K562 (cell line): ENCODE measurements at regions not wholly inside any gene's neighbourhood (a gene's known extent, or its start where the extent isn't known, plus 50 kb on each side); places are given as distances from the start of the nearest gene placed in this dataset.

ENCODE experiments used
- ATAC-seq: fragments of 200-7000 bp; cut with Tn5 transposase; 3 replicates; pipeline ENCODE4 v1.9.1; 2020; ENCODE audit warnings: moderate library complexity
- BruUV-seq: library from RNA; stranded (reverse); fragments of 400-500 nt; replicated peaks from 2 replicates; lab custom pipeline; 2021; lab: Mats Ljungman, UMichigan
- CTCF ChIA-PET: fragments of 300-600 bp; formaldehyde crosslinking; extraction: SDS; loops from one replicate; lab custom pipeline; 2021; ENCODE audit warnings: low intra/inter-chr PET ratio; lab: Yijun Ruan, JAX
- POLR2A ChIA-PET: fragments of 300-600, 350-650 bp; sonication (Branson Sonifier 250); formaldehyde crosslinking; extraction: SDS; loops from one replicate; lab custom pipeline; 2021; ENCODE audit warnings: antibody characterized with exemption, inconsistent platforms; lab: Yijun Ruan, JAX
- DNase-seq, 4 experiments: peaks; one replicate each; pipeline versions ENCODE4 v3.0.0 to v3.0.0-alpha.2; 2011 to 2018; ENCODE audit warnings: low spot score in 3 of 4, mixed read lengths in 3 of 4; ENCODE audit errors: extremely low read depth in 1 of 4
- FAIRE-seq: peaks from 2 replicates; lab custom pipeline; 2011; peaks lifted over from hg19 to GRCh38; lab: Jason Lieb, UNC
- H2AFZ ChIP-seq: 2 replicates; pipeline ENCODE4 v1.6.0; 2011; ENCODE audit warnings: low read depth, low read length, control low read depth, inconsistent platforms
- H3K27ac ChIP-seq: fragments of 200-600 bp; 3 replicates; pipeline ENCODE4 v1.8.0; 2011; ENCODE audit warnings: low read depth, mild to moderate bottlenecking, control low read depth, inconsistent platforms, low read length, moderate library complexity, mixed read lengths; ENCODE audit errors: extremely low read depth
- H3K27me3 ChIP-seq, 2 experiments: fragments of 300-600 bp in 1 of 2; 2 replicates in 1 of 2; 3 replicates in 1 of 2; pipeline versions ENCODE4 v1.6.0 to v1.8.0; 2011; ENCODE audit warnings: inconsistent platforms in 2 of 2, low read length in 2 of 2, mild to moderate bottlenecking in 1 of 2, mixed read lengths in 1 of 2, moderate library complexity in 1 of 2; ENCODE audit not compliant: control insufficient read depth in 2 of 2, insufficient read depth in 2 of 2
- H3K36me3 ChIP-seq: fragments of 300-600 bp; 3 replicates; pipeline ENCODE4 v1.8.0; 2011; ENCODE audit warnings: mild to moderate bottlenecking, low read length, inconsistent platforms; ENCODE audit not compliant: control insufficient read depth, insufficient read depth
- H3K4me1 ChIP-seq, 2 experiments: fragments of 200-600 bp in 1 of 2; replicated peaks in 1 of 2; 2 replicates in 1 of 2; 3 replicates in 1 of 2; pipeline versions ENCODE4 v1.5.1 to v1.8.0; 2011; ENCODE audit warnings: inconsistent platforms in 2 of 2, low read length in 2 of 2, mild to moderate bottlenecking in 1 of 2, mixed read lengths in 1 of 2, moderate library complexity in 1 of 2; ENCODE audit not compliant: control insufficient read depth in 2 of 2, insufficient read depth in 2 of 2
- H3K4me2 ChIP-seq: 2 replicates; pipeline ENCODE4 v1.6.1; 2011; ENCODE audit warnings: low read length, control low read depth, inconsistent platforms, mixed read lengths; ENCODE audit not compliant: insufficient read depth
- H3K4me3 ChIP-seq: fragments of 200-600 bp; sonication (generic), shearing (Covaris generic); 2 replicates; pipeline ENCODE4 v1.5.1; 2016; ENCODE audit warnings: control low read depth, inconsistent platforms
- H3K79me2 ChIP-seq: fragments of 200-600 bp; 3 replicates; pipeline ENCODE4 v1.8.0; 2011; ENCODE audit warnings: low read length, inconsistent platforms; ENCODE audit not compliant: control insufficient read depth, insufficient read depth
- H3K9ac ChIP-seq, 2 experiments: 2 replicates each; pipeline versions ENCODE4 v1.6.0 to v1.6.1; 2011; ENCODE audit warnings: low read depth in 2 of 2, low read length in 2 of 2, control low read depth in 1 of 2, inconsistent platforms in 1 of 2, mild to moderate bottlenecking in 1 of 2, mixed read lengths in 1 of 2; ENCODE audit not compliant: insufficient read depth in 1 of 2
- H3K9me1 ChIP-seq: one replicate; pipeline ENCODE4 v1.6.0; 2011; ENCODE audit warnings: inconsistent platforms, mild to moderate bottlenecking, low read length, moderate library complexity; ENCODE audit not compliant: control insufficient read depth, insufficient read depth
- H3K9me3 ChIP-seq: replicated peaks from 2 replicates; pipeline ENCODE4 v1.5.1; 2011; ENCODE audit warnings: low read depth, low read length, inconsistent platforms; ENCODE audit not compliant: control insufficient read depth, insufficient read depth
- H4K20me1 ChIP-seq: replicated peaks from 2 replicates; pipeline ENCODE4 v1.6.1; 2011; ENCODE audit warnings: low read length, inconsistent platforms, mixed read lengths; ENCODE audit not compliant: control insufficient read depth, insufficient read depth
- CCNT2 ChIP-seq: IDR thresholded peaks from 2 replicates; pipeline ENCODE4 v1.6.1; 2011; ENCODE audit warnings: borderline replicate concordance, low read depth, mild to moderate bottlenecking, moderate library complexity, mixed read lengths, low read length; ENCODE audit not compliant: insufficient read length; ENCODE audit errors: extremely low read depth
- DMBX1 ChIP-seq: fragments of 250-450 bp; sonication (Bioruptor Pico); IDR thresholded peaks from 2 replicates; pipeline ENCODE4 v1.8.0; 2022; ENCODE audit warnings: inconsistent platforms, mild to moderate bottlenecking, moderate library complexity, borderline replicate concordance
- GATAD2B ChIP-seq: fragments of 450-650 bp; IDR thresholded peaks from 2 replicates; pipeline ENCODE4 v1.6.1; 2017; ENCODE audit warnings: mild to moderate bottlenecking, borderline replicate concordance
- HDAC1 ChIP-seq, 2 experiments: fragments of 450-650 bp; IDR thresholded peaks; 2 replicates each; pipeline ENCODE4 v1.6.1; 2016 to 2017; ENCODE audit warnings: inconsistent platforms in 1 of 2, mild to moderate bottlenecking in 1 of 2, moderate library complexity in 1 of 2
- HMGXB4 ChIP-seq: sonication (generic); formaldehyde crosslinking; IDR thresholded peaks from 2 replicates; pipeline ENCODE4 v1.8.1; 2023; ENCODE audit warnings: mild to moderate bottlenecking, missing genetic modification reagents
- JUND ChIP-seq, 2 experiments: IDR thresholded peaks; 2 replicates in 1 of 2; 3 replicates in 1 of 2; pipeline ENCODE4 v1.6.1; 2011; ENCODE audit warnings: borderline replicate concordance in 2 of 2, low read depth in 2 of 2, low read length in 2 of 2, improper control_type of control experiment in 1 of 2, missing biosample characterization in 1 of 2, missing genetic modification characterization in 1 of 2, missing genetic modification reagents in 1 of 2
- NELFE ChIP-seq: IDR thresholded peaks from 2 replicates; pipeline ENCODE4 v1.6.1; 2011; ENCODE audit warnings: mild to moderate bottlenecking; ENCODE audit not compliant: insufficient read depth, insufficient read length
- NEUROD1 ChIP-seq: fragments of 150-350 bp; IDR thresholded peaks from 2 replicates; pipeline ENCODE4 v1.6.1; 2014; ENCODE audit warnings: borderline replicate concordance, low read length, low read depth; ENCODE audit not compliant: partially characterized antibody
- NFIC ChIP-seq: fragments of 450-650 bp; IDR thresholded peaks from 2 replicates; pipeline ENCODE4 v1.6.1; 2017; ENCODE audit warnings: mild to moderate bottlenecking, inconsistent platforms
- NR3C1 ChIP-seq: sonication (generic); formaldehyde crosslinking; IDR thresholded peaks from 2 replicates; pipeline ENCODE4 v1.8.1; 2022; ENCODE audit warnings: missing genetic modification reagents
- POLR2H ChIP-seq: IDR thresholded peaks from 2 replicates; pipeline ENCODE4 v1.6.1; 2016; ENCODE audit warnings: missing genetic modification characterization, low read depth, mild to moderate bottlenecking, control low read depth, missing compliant biosample characterization, moderate library complexity
- POLR3G ChIP-seq: IDR thresholded peaks from 2 replicates; pipeline ENCODE4 v1.6.1; 2011; ENCODE audit not compliant: insufficient read length, insufficient replicate concordance; ENCODE audit errors: extremely low read depth
- PTRF ChIP-seq: fragments of 450-650 bp; IDR thresholded peaks from 2 replicates; pipeline ENCODE4 v1.6.1; 2016; ENCODE audit warnings: mild to moderate bottlenecking, missing genetic modification characterization, missing compliant biosample characterization
- SIN3B ChIP-seq: fragments of 450-650 bp; IDR thresholded peaks from 2 replicates; pipeline ENCODE4 v1.6.1; 2017; ENCODE audit warnings: low read depth, mild to moderate bottlenecking, moderate library complexity
- STAT5B ChIP-seq: fragments of 250-450 bp; sonication (Bioruptor Pico); IDR thresholded peaks from 2 replicates; pipeline ENCODE4 v1.8.0; 2021; ENCODE audit warnings: mild to moderate bottlenecking, inconsistent platforms
- TCF3 ChIP-seq: sonication (generic); formaldehyde crosslinking; IDR thresholded peaks from 2 replicates; pipeline ENCODE4 v1.4.0; 2020; ENCODE audit warnings: mild to moderate bottlenecking, missing genetic modification reagents
- ZNF551 ChIP-seq: fragments of 250-450 bp; sonication (Bioruptor Pico); IDR thresholded peaks from 2 replicates; pipeline ENCODE4 v1.5.0; 2021; ENCODE audit warnings: mild to moderate bottlenecking, moderate library complexity
- WGBS: fragments of 100-300 bp; shearing (Covaris generic); methylation state at CpG from one replicate; pipeline ENCODE4 v1.1.6; 2016; ENCODE audit warnings: low coverage, mixed read lengths; ENCODE audit not compliant: insufficient coverage; ENCODE audit errors: missing lambda C conversion rate; 5-methylcytosine and 5-hydroxymethylcytosine counted together
- in situ Hi-C: fragments of 300-500 bp; cut with MboI; formaldehyde crosslinking; loops from 4 replicates; pipeline ENCODE4 v1.15.0; 2018; ENCODE audit warnings: inconsistent platforms, mixed read lengths
- intact Hi-C: fragments of 100-400 bp; cut with micrococcal nuclease; formaldehyde crosslinking; loops from 2 replicates; pipeline ENCODE4 v1.14.2; 2022

- FAIRE-seq (no peak), ATAC-seq (no peak), DNase-seq (no peak)
- no TSS peak for BruUV-seq
- Histone ChIP-seq H3K9ac (no peak overlapping the region), H3K9me1 (no peaks in the 10 kb centered on the region), H2AFZ (no peak overlapping the region), H3K27me3 (no peaks in the 10 kb centered on the region), H3K4me1 (no peaks in the 10 kb centered on the region), H3K36me3 (no peaks in the 10 kb centered on the region), H4K20me1 (no peaks in the 10 kb centered on the region), H3K4me2 (no peak overlapping the region), H3K4me3 (no peak overlapping the region), H3K9me3 (no peaks in the 10 kb centered on the region), H3K27ac (no peak overlapping the region), H3K79me2 (no peaks in the 10 kb centered on the region)
- in situ Hi-C loops (no loop called here), intact Hi-C loops (no loop called here)
- TF ChIP-seq JUND (IDR thresholded peaks at IDR 0.05; ENCODE audit: borderline replicate concordance, low read depth, low read length) (no peak), JUND (tag; IDR thresholded peaks at IDR 0.05; ENCODE audit: borderline replicate concordance, low read depth, low read length) (no peak), TCF3 (CRISPR knock-in tag) (no peak), CCNT2 (no peak), DMBX1 (CRISPR knock-in tag) (no peak)
- CTCF ChIA-PET = no interaction called here
- POLR2A ChIA-PET = no interaction called here
Observed at GRCh38 chrX:8288590-8288989, 117.5 kb upstream of the VCX2 start.

GRCh38 chrX:8289523-8289922 is 118.5 kb upstream of the VCX2 start:
- Histone ChIP-seq H3K4me2 (no peak overlapping the region), H3K4me3 (no peak overlapping the region), H3K9me1 (no peaks in the 10 kb centered on the region), H3K36me3 (no peaks in the 10 kb centered on the region), H3K27me3 (no peaks in the 10 kb centered on the region), H2AFZ (no peak overlapping the region), H3K9ac (no peak overlapping the region), H4K20me1 (no peaks in the 10 kb centered on the region), H3K79me2 (no peaks in the 10 kb centered on the region), H3K4me1 (no peaks in the 10 kb centered on the region), H3K9me3 (no peaks in the 10 kb centered on the region), H3K27ac (no peak overlapping the region)
- in situ Hi-C loops (no loop called here), intact Hi-C loops (no loop called here)
- CTCF ChIA-PET = no interaction called here
- 14% methylated on average over 1 of the region's 1 CpG for WGBS
- no TSS peak for BruUV-seq
- ATAC-seq = no peak
- POLR2A ChIA-PET = no interaction called here
- FAIRE-seq = no peak
- DNase-seq = no peak
- TF ChIP-seq GATAD2B = no peak
- TF ChIP-seq HMGXB4 = no peak
- no peak for TF ChIP-seq POLR2H (tag)
- TF ChIP-seq NFIC = no peak
- TF ChIP-seq ZNF551 (CRISPR knock-in tag) = no peak
- no peak for TF ChIP-seq HDAC1 (IDR thresholded peaks at IDR 0.05)
- no peak for TF ChIP-seq SIN3B
- TF ChIP-seq STAT5B = no peak
- no peak for TF ChIP-seq PTRF (tag)
- TF ChIP-seq NELFE = no peak
- TF ChIP-seq NEUROD1 = no peak
- TF ChIP-seq POLR3G = no peak
- TF ChIP-seq NR3C1 = no peak
